ENCODE measurements at regions not wholly inside any gene's neighbourhood (a gene's known extent, or its start where the extent isn't known, plus 50 kb on each side); places are given as distances from the start of the nearest gene placed in this dataset.

- DNase-seq (ENCODE audit: low spot score) = no peak
Observed at GRCh38 chr1:219476116-219476515, 136.8 kb downstream of the ZC3H11B start.

- no peak for DNase-seq (ENCODE audit: low spot score)
Observed at GRCh38 chr1:219472596-219472995, 140.3 kb downstream of the ZC3H11B start.

GRCh38 chr1:219467524-219467923 lies 145.4 kb downstream of the ZC3H11B start:
- no peak for DNase-seq (ENCODE audit: low spot score)

GRCh38 chr1:219466766-219467165 lies 146.1 kb downstream of the ZC3H11B start:
- DNase-seq (ENCODE audit: low spot score) = no peak

GRCh38 chr1:219465212-219466093 lies 147.5 kb downstream of the ZC3H11B start:
- no peak for DNase-seq (ENCODE audit: low spot score)

GRCh38 chr1:219463636-219464035 lies 149.3 kb downstream of the ZC3H11B start:
- no peak for DNase-seq (ENCODE audit: low spot score)

- DNase-seq (ENCODE audit: low spot score) = no peak
Observed at GRCh38 chr1:219461981-219462400, 150.9 kb downstream of the ZC3H11B start.

GRCh38 chr1:219460896-219461815 lies 151.7 kb downstream of the ZC3H11B start:
- no peak for DNase-seq (ENCODE audit: low spot score)

GRCh38 chr1:219460081-219460895 lies 152.6 kb downstream of the ZC3H11B start:
- no peak for DNase-seq (ENCODE audit: low spot score)

GRCh38 chr1:219459351-219460080 lies 153.4 kb downstream of the ZC3H11B start:
- no peak for DNase-seq (ENCODE audit: low spot score)

- DNase-seq (ENCODE audit: low spot score) = no peak
Observed at GRCh38 chr1:219446288-219446687, 166.6 kb downstream of the ZC3H11B start.

- no peak for DNase-seq (ENCODE audit: low spot score)
Observed at GRCh38 chr1:219445864-219446263, 167.0 kb downstream of the ZC3H11B start.

- no peak for DNase-seq (ENCODE audit: low spot score)
Observed at GRCh38 chr1:219444474-219444873, 168.4 kb downstream of the ZC3H11B start.

- no peak for DNase-seq (ENCODE audit: low spot score)
Observed at GRCh38 chr1:219443763-219444162, 169.1 kb downstream of the ZC3H11B start.

GRCh38 chr1:219442611-219443061 lies 170.3 kb downstream of the ZC3H11B start:
- no peak for DNase-seq (ENCODE audit: low spot score)

- DNase-seq (ENCODE audit: low spot score) = no peak
Observed at GRCh38 chr1:219441884-219442283, 171.0 kb downstream of the ZC3H11B start.

- DNase-seq (ENCODE audit: low spot score) = no peak
Observed at GRCh38 chr1:219439376-219439775, 173.5 kb downstream of the ZC3H11B start.

GRCh38 chr1:219438386-219438785 lies 174.5 kb downstream of the ZC3H11B start:
- DNase-seq (ENCODE audit: low spot score) = no peak

- DNase-seq (ENCODE audit: low spot score) = no peak
Observed at GRCh38 chr1:219434923-219435297, 178.0 kb downstream of the ZC3H11B start.

GRCh38 chr1:219434285-219434922 lies 178.5 kb downstream of the ZC3H11B start:
- no peak for DNase-seq (ENCODE audit: low spot score)

Measured in hematopoietic multipotent progenitor cell treated with erythropoietin and hydrocortisone succinate and interleukin-3 and kit ligand, for 15 days (in vitro differentiated cells).